ENCODE measurements at regions not wholly inside any gene's neighbourhood (a gene's known extent, or its start where the extent isn't known, plus 50 kb on each side); places are given as distances from the start of the nearest gene placed in this dataset.

DNA sequence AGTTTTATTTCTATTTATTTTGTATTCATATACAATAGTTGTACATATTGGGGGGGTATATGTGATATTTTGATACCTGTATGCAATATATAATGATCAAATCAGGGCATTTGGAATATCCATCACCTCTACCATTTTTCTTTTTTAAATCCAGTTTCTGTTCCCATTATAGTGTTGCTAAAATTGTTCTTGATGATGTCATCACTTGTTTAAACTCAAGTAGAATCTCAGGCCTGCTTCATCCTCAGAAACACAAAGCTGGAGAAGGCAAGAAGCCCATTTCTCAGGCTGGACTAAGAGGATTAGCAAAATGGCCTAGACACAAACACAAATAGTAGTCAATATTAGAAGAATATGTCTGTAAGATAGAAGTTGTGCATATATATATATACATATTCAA lies 747.1 kb upstream of the ACVR2A start:
- Histone ChIP-seq H3K4me3 (no peak overlapping the region), H3K4me1 (no peaks in the 10 kb centered on the region), H3K9me3 (no peaks in the 10 kb centered on the region), H3K36me3 (no peaks in the 10 kb centered on the region), H3K27me3 (no peaks in the 10 kb centered on the region), H3K27ac (no peak overlapping the region)
- DNase-seq (no peak), ATAC-seq (no peak)
- TF ChIP-seq, protein P1, sequence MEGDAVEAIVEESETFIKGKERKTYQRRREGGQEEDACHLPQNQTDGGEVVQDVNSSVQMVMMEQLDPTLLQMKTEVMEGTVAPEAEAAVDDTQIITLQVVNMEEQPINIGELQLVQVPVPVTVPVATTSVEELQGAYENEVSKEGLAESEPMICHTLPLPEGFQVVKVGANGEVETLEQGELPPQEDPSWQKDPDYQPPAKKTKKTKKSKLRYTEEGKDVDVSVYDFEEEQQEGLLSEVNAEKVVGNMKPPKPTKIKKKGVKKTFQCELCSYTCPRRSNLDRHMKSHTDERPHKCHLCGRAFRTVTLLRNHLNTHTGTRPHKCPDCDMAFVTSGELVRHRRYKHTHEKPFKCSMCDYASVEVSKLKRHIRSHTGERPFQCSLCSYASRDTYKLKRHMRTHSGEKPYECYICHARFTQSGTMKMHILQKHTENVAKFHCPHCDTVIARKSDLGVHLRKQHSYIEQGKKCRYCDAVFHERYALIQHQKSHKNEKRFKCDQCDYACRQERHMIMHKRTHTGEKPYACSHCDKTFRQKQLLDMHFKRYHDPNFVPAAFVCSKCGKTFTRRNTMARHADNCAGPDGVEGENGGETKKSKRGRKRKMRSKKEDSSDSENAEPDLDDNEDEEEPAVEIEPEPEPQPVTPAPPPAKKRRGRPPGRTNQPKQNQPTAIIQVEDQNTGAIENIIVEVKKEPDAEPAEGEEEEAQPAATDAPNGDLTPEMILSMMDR (IDR thresholded peaks at IDR 0.05): no peak
- intact Hi-C loops (cut with DNase I): no loop called here

DNA sequence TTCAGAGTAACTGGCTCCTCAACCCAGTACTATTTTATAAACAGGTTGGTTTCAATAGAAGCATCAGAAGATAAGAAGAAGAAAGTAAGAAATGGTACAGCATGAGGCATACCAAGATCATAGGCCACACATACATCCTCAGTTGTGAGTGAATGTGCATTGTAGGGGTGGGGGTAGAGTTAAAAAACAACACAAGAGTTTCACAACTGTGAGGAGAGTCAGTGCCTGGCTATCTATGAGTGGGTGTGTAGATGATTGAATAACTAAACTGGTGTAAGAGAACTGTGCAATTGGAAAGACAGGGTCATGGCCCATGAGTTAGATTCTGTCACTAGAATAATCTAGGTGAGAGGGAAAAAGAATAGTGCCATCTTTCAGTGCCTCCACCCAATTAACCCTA lies 748.2 kb upstream of the ACVR2A start:
- Histone ChIP-seq H3K9me3 (no peaks in the 10 kb centered on the region), H3K4me1 (no peaks in the 10 kb centered on the region), H3K27ac (no peak overlapping the region), H3K36me3 (no peaks in the 10 kb centered on the region), H3K4me3 (no peak overlapping the region), H3K27me3 (no peaks in the 10 kb centered on the region)
- TF ChIP-seq, protein P1 (IDR thresholded peaks at IDR 0.05): no peak
- intact Hi-C loops (cut with DNase I): no loop called here
- DNase-seq (no peak), ATAC-seq (no peak)

DNA sequence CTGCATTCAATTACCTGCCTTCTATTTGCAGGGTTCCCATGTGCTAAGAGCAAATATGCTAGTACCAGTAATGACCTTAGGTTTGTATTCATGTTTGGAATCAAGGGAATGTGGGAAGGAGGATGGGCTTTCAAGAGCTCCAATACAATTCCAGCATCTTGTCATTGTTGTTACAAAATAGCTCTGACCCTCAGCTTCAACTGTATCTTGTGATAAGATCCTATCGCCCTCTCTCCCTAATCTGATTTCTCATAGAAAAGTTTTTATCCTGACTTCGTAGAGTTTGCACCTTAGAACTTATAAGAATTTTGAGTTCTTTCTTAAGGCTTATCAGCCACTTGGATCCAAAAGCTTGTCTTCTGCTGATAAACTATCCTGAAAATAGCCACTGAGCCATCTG lies 749.5 kb upstream of the ACVR2A start:
- TF ChIP-seq, protein P1 (IDR thresholded peaks at IDR 0.05): no peak
- Histone ChIP-seq H3K9me3 (no peaks in the 10 kb centered on the region), H3K27ac (no peak overlapping the region), H3K36me3 (no peaks in the 10 kb centered on the region), H3K4me3 (no peak overlapping the region), H3K27me3 (no peaks in the 10 kb centered on the region), H3K4me1 (no peaks in the 10 kb centered on the region)
- no peak for ATAC-seq
- DNase-seq: no peak
- intact Hi-C loops (cut with DNase I): no loop called here

DNA sequence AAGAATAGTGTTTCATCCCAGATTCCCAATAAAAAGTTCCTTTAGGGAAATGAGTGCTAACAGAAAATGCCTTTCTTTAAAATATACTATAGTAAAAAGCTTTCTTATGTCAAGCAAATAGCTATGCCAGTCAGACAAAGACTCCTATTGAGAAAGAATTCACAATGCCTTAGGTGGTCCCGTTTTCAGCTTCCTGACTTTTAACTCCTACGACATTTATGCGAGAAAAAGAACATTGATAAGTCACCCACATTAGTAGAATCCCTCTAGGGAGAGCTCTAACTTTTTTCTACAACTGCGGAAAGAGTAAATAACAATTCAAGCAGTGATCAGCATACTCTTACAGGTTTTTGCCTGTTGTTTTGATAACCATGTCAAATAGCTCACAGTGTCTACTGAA lies 750.8 kb upstream of the ACVR2A start:
- intact Hi-C loops (cut with DNase I): no loop called here
- DNase-seq (no peak), ATAC-seq (no peak)
- Histone ChIP-seq H3K27ac (no peak overlapping the region), H3K4me1 (no peaks in the 10 kb centered on the region), H3K36me3 (no peaks in the 10 kb centered on the region), H3K9me3 (no peaks in the 10 kb centered on the region), H3K27me3 (no peaks in the 10 kb centered on the region), H3K4me3 (no peak overlapping the region)
- TF ChIP-seq, protein P1 (IDR thresholded peaks at IDR 0.05): no peak

DNA sequence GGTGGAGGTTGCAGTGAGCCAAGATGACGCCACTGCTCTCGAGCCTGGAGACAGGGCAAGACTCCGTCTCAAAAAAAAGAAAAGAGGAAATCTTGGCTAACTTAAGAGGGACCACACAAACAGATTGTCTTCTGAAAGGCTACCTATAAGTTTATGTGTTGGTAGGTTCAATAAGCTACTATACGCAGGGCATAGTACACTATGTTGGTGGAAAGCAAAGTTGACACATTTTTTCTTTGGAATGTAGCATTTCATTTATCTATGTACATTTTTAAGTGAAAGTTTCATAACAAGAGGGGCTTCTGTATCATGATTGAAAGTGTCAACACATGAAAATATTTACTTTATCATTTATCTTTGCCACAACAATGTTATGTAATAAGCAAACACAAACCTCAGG lies 752.6 kb upstream of the ACVR2A start:
- ATAC-seq (no peak), DNase-seq (no peak)
- Histone ChIP-seq H3K4me1 (no peaks in the 10 kb centered on the region), H3K27me3 (no peaks in the 10 kb centered on the region), H3K36me3 (no peaks in the 10 kb centered on the region), H3K4me3 (no peak overlapping the region), H3K27ac (no peak overlapping the region), H3K9me3 (no peaks in the 10 kb centered on the region)
- intact Hi-C loops (cut with DNase I): no loop called here
- TF ChIP-seq, protein P1 (IDR thresholded peaks at IDR 0.05): no peak

DNA sequence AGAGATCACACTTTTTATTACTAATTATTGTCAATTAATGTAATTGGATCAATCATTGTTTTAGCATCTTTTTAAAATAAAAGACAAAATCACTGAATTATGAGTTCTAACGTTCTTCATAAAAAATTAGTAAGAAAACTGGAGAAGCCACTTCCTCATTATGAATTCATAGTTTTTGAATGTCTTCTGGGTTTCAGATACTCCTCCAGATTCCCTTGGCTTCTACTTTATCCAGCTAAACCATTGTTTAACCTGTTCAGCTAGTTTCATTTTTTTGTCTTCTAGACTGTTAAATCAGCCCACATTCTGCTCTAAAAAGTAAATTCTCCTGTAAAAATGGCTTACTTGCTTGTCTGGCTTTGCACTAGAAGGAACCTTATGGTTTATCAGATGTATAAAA lies 753.4 kb upstream of the ACVR2A start:
- H3K27ac ChIP-seq: no peak overlapping the region
- H3K4me3 ChIP-seq: no peak overlapping the region
- ATAC-seq (no peak), DNase-seq (no peak)
- no peaks in the 10 kb centered on the region for H3K4me1 ChIP-seq
- H3K9me3 ChIP-seq: no peaks in the 10 kb centered on the region
- no peaks in the 10 kb centered on the region for H3K36me3 ChIP-seq
- TF ChIP-seq, protein P1 (IDR thresholded peaks at IDR 0.05): no peak
- intact Hi-C loops (cut with DNase I): no loop called here
- H3K27me3 ChIP-seq: no peaks in the 10 kb centered on the region
